H9 (cell line): ENCODE measurements at regions not wholly inside any gene's neighbourhood (a gene's known extent, or its start where the extent isn't known, plus 50 kb on each side); places are given as distances from the start of the nearest gene placed in this dataset.

Experiments
- DNase-seq: peaks from one replicate; pipeline ENCODE4 v3.0.0-alpha.2; 2017
- H2AFZ ChIP-seq: one replicate; pipeline ENCODE4 v1.6.1; 2013; ENCODE audit warnings: mild to moderate bottlenecking, low read length, control low read depth, moderate library complexity
- H2AK5ac ChIP-seq: 2 replicates; pipeline ENCODE4 v1.6.1; 2013; ENCODE audit warnings: low read length, control low read depth, mixed read lengths; ENCODE audit not compliant: insufficient read length
- H2BK120ac ChIP-seq: one replicate; pipeline ENCODE4 v1.6.1; 2013; ENCODE audit warnings: low read depth, mild to moderate bottlenecking, low read length, control low read depth, inconsistent platforms; ENCODE audit not compliant: poor library complexity, severe bottlenecking
- H2BK12ac ChIP-seq: 2 replicates; pipeline ENCODE4 v1.6.1; 2013; ENCODE audit warnings: low read length, control low read depth, mixed read lengths, low read depth; ENCODE audit not compliant: insufficient read length
- H2BK15ac ChIP-seq: 2 replicates; pipeline ENCODE4 v1.6.1; 2013; ENCODE audit warnings: low read depth, low read length, control low read depth
- H2BK20ac ChIP-seq: one replicate; pipeline ENCODE4 v1.6.1; 2013; ENCODE audit warnings: low read depth, mild to moderate bottlenecking, low read length, control low read depth, inconsistent platforms; ENCODE audit not compliant: poor library complexity, severe bottlenecking
- H2BK5ac ChIP-seq: 2 replicates; pipeline ENCODE4 v1.6.1; 2013; ENCODE audit warnings: low read length, control low read depth, mixed read lengths; ENCODE audit not compliant: insufficient read length
- H3K14ac ChIP-seq: 2 replicates; pipeline ENCODE4 v1.6.1; 2013; ENCODE audit warnings: low read length, control low read depth; ENCODE audit not compliant: insufficient read depth
- H3K18ac ChIP-seq: 2 replicates; pipeline ENCODE4 v1.6.1; 2013; ENCODE audit warnings: low read depth, mild to moderate bottlenecking, mixed read lengths, low read length, control low read depth; ENCODE audit not compliant: insufficient read length
- H3K23ac ChIP-seq: 2 replicates; pipeline ENCODE4 v1.6.1; 2013; ENCODE audit warnings: low read length, control low read depth, mixed read lengths, low read depth; ENCODE audit not compliant: insufficient read length
- H3K23me2 ChIP-seq: 2 replicates; pipeline ENCODE4 v1.6.1; 2013; ENCODE audit warnings: low read depth, mild to moderate bottlenecking, mixed read lengths, low read length, control low read depth; ENCODE audit not compliant: insufficient read length, poor library complexity, severe bottlenecking
- H3K27ac ChIP-seq: 2 replicates; pipeline ENCODE4 v1.5.1; 2013; ENCODE audit warnings: low read length, control low read depth, mixed read lengths, low read depth; ENCODE audit not compliant: insufficient read length
- H3K27me3 ChIP-seq: 2 replicates; pipeline ENCODE4 v1.6.1; 2013; ENCODE audit warnings: low read length, control low read depth, inconsistent platforms; ENCODE audit not compliant: insufficient read depth
- H3K4ac ChIP-seq: 2 replicates; pipeline ENCODE4 v1.6.1; 2013; ENCODE audit warnings: low read depth, mild to moderate bottlenecking, control low read depth, inconsistent platforms, low read length, moderate library complexity
- H3K4me1 ChIP-seq: 2 replicates; pipeline ENCODE4 v1.6.1; 2013; ENCODE audit warnings: low read length, control low read depth, inconsistent platforms; ENCODE audit not compliant: insufficient read depth
- H3K4me2 ChIP-seq: 2 replicates; pipeline ENCODE4 v1.6.1; 2013; ENCODE audit warnings: low read length, control low read depth, mixed read lengths; ENCODE audit not compliant: insufficient read length, insufficient read depth
- H3K56ac ChIP-seq: 2 replicates; pipeline ENCODE4 v1.6.1; 2013; ENCODE audit warnings: low read depth, mild to moderate bottlenecking, mixed read lengths, low read length, control low read depth; ENCODE audit not compliant: insufficient read length
- H3K79me1 ChIP-seq: 2 replicates; pipeline ENCODE4 v1.6.1; 2013; ENCODE audit warnings: low read depth, mild to moderate bottlenecking, moderate library complexity, low read length, control low read depth, inconsistent platforms; ENCODE audit not compliant: insufficient read depth, poor library complexity, severe bottlenecking
- H3K79me2 ChIP-seq: 2 replicates; pipeline ENCODE4 v1.6.1; 2013; ENCODE audit warnings: low read length, control low read depth, inconsistent platforms; ENCODE audit not compliant: insufficient read depth
- H3K9ac ChIP-seq: 2 replicates; pipeline ENCODE4 v1.6.1; 2013; ENCODE audit warnings: low read length, control low read depth, mixed read lengths; ENCODE audit not compliant: insufficient read length; ENCODE audit errors: extremely low read depth
- H3K9me3 ChIP-seq: one replicate; pipeline ENCODE4 v1.6.1; 2013; ENCODE audit warnings: low read depth, low read length, inconsistent platforms; ENCODE audit not compliant: control insufficient read depth
- H3T11ph ChIP-seq: one replicate; pipeline ENCODE4 v1.6.1; 2013; ENCODE audit warnings: mild to moderate bottlenecking, low read length, control low read depth, inconsistent platforms
- H4K20me1 ChIP-seq: one replicate; pipeline ENCODE4 v1.6.1; 2013; ENCODE audit not compliant: control insufficient read depth, insufficient read length, insufficient read depth
- H4K5ac ChIP-seq: 2 replicates; pipeline ENCODE4 v1.6.1; 2013; ENCODE audit warnings: low read depth, mild to moderate bottlenecking, mixed read lengths, low read length, control low read depth; ENCODE audit not compliant: insufficient read length
- H4K8ac ChIP-seq: replicated peaks from 2 replicates; pipeline ENCODE4 v1.6.1; 2013; ENCODE audit warnings: low read length, control low read depth, mixed read lengths, low read depth; ENCODE audit not compliant: insufficient read length
- H4K91ac ChIP-seq: 2 replicates; pipeline ENCODE4 v1.6.1; 2013; ENCODE audit warnings: low read depth, mild to moderate bottlenecking, moderate library complexity, mixed read lengths, low read length, control low read depth; ENCODE audit not compliant: insufficient read length
- H3K27ac Mint-ChIP-seq, 3 experiments: 2 replicates in 2 of 3; 3 replicates in 1 of 3; pipeline ENCODE4 v1.8.0; 2020 to 2021; ENCODE audit warnings: mixed read lengths in 3 of 3, mild to moderate bottlenecking in 1 of 3, moderate library complexity in 1 of 3
- H3K27me3 Mint-ChIP-seq: 2 replicates; pipeline ENCODE4 v1.8.0; 2021; ENCODE audit warnings: low read depth, mild to moderate bottlenecking, moderate library complexity, mixed read lengths
- H3K36me3 Mint-ChIP-seq, 3 experiments: 2 replicates in 2 of 3; 3 replicates in 1 of 3; pipeline ENCODE4 v1.8.0; 2020 to 2021; ENCODE audit warnings: low read depth in 3 of 3, mixed read lengths in 3 of 3; ENCODE audit not compliant: insufficient read depth in 1 of 3
- H3K4me1 Mint-ChIP-seq, 2 experiments: 2 replicates each; pipeline ENCODE4 v1.8.0; 2020; ENCODE audit warnings: mixed read lengths in 2 of 2
- H3K4me3 Mint-ChIP-seq, 2 experiments: 2 replicates in 1 of 2; 3 replicates in 1 of 2; pipeline ENCODE4 v1.8.0; 2020 to 2021; ENCODE audit warnings: mild to moderate bottlenecking in 2 of 2, mixed read lengths in 2 of 2, moderate library complexity in 1 of 2
- H3K9me3 Mint-ChIP-seq, 2 experiments: 2 replicates in 1 of 2; 3 replicates in 1 of 2; pipeline ENCODE4 v1.8.0; 2020; ENCODE audit warnings: mild to moderate bottlenecking in 2 of 2, mixed read lengths in 2 of 2, moderate library complexity in 1 of 2
- CTCF ChIP-seq: fragments of 200-600 bp; sonication (generic); conservative IDR thresholded peaks from 3 replicates; pipeline ENCODE4 v1.8.0; 2021; ENCODE audit warnings: antibody characterized with exemption, mild to moderate bottlenecking
- WGBS: extraction: QIAGEN DNeasy Blood & Tissue Kit; methylation state at CpG from one replicate; pipeline ENCODE4 v1.1.7; 2013; ENCODE audit warnings: missing lambda C conversion rate, low lambda C conversion rate, mixed read lengths; ENCODE audit not compliant: insufficient read length; ENCODE audit errors: extremely low coverage; 5-methylcytosine and 5-hydroxymethylcytosine counted together

DNA sequence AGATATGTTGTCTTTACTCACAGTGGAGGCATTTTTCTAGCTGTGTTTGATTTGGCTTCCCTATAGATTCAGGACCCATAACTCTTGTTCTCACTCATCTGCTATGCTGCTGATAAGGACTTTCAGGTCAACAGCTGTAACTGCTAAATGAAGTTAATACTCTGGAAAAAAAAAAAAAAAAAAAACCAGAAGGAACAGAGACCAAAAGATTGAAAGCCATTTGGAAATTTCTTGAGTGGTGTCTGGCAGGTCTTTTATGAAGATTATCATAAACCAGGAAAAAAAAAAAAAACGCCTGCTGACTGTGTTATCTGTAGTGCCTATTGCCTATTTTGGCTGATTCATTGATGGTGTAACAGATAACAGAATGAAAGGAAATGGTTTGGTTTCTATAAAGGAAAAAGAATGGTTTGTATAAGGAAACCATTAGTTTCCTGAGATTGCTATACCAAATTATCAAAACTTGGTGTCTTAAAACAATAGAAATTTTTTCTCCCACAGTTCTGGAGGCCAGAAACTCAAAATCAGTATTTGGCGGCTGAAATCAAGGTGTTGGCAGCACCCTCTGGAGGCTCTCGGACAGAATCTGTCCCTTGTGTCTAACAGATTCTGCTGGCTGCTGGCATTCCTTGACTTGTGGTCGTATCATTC is 60.5 kb upstream of the BET1 start:
- no peak overlapping the region for H3K4me3 Mint-ChIP-seq

More for the DNA sequence above, 60.5 kb upstream of the BET1 start:
- Histone ChIP-seq H3K27ac (no peak overlapping the region), H3K79me2 (no peaks in the 10 kb centered on the region), H3K27me3 (no peaks in the 10 kb centered on the region), H4K20me1 (no peaks in the 10 kb centered on the region), H2AK5ac (no peak overlapping the region), H3K23ac (no peak overlapping the region), H3K56ac (no peak overlapping the region), H2BK20ac (no peak overlapping the region), H2BK15ac (no peak overlapping the region), H4K8ac (no peak overlapping the region), H4K91ac (no peak overlapping the region), H3T11ph (no peak overlapping the region), H3K4me2 (no peak overlapping the region), H3K79me1 (no peaks in the 10 kb centered on the region), H3K9me3 (no peaks in the 10 kb centered on the region), H2AFZ (no peak overlapping the region), H3K4me1 (no peaks in the 10 kb centered on the region), H2BK12ac (no peak overlapping the region), H3K9ac (no peak overlapping the region), H4K5ac (no peak overlapping the region), H3K4ac (no peak overlapping the region), H3K23me2 (no peaks in the 10 kb centered on the region), H2BK120ac (no peak overlapping the region), H2BK5ac (no peak overlapping the region), H3K18ac (no peak overlapping the region), H3K14ac (no peak overlapping the region)
- Mint-ChIP-seq H3K4me1 (peaks cover 0 to 2% of the 10 kb centered on the region in 2 experiments; a peak in 2 of 4 replicates), H3K36me3 (no peaks in the 10 kb centered on the region), H3K9me3 (no peaks in the 10 kb centered on the region), H3K27ac (no peak overlapping the region; a peak in 1 of 7 replicates), H3K27me3 (no peaks in the 10 kb centered on the region)
- no CpG with 5 or more reads among the region's 4 CpGs for WGBS
- no peak for DNase-seq
- TF ChIP-seq CTCF = peak; percentile 41; the same call in 2 of the 3 replicates
